ENCODE measurements at regions not wholly inside any gene's neighbourhood (a gene's known extent, or its start where the extent isn't known, plus 50 kb on each side); places are given as distances from the start of the nearest gene placed in this dataset.

DNA sequence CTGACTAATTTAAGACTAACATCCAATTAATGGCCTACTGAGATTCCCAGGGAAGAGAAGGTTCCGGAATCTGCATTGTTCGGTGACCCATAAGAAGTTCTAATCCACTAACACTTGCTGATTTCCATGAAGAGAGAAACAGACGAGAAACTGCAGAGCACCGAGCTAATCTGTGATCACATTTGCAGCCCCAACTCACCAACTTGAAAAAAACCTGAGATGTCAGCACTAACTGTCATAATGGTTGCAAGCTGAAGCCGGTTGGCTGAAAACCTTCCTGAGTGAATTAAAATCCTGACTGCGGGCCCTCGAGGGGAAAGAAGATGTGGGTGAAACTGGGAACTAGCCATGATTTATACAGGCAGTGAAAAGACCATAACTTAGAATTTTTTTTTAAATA, 204.8 kb upstream of the IGF1R start:
- no peaks in the 10 kb centered on the region for H3K36me3 ChIP-seq (ENCODE audit: insufficient read depth, low read length)
- DNase-seq (ENCODE audit: low read depth) (no peak), FAIRE-seq (no peak)
- H3K27me3 ChIP-seq (ENCODE audit: insufficient read depth, low read length) = peaks cover 2% of the 10 kb centered on the region
- H3K9ac ChIP-seq (ENCODE audit: low read length) = no peak overlapping the region
- no peak overlapping the region for H3K4me3 Mint-ChIP-seq (ENCODE audit: unreplicated experiment)
- H3K4me2 ChIP-seq (ENCODE audit: low read length) = no peak overlapping the region
- H3K9me3 ChIP-seq (ENCODE audit: insufficient read depth, low read depth, low read length) = no peaks in the 10 kb centered on the region
- TF ChIP-seq, protein P1, sequence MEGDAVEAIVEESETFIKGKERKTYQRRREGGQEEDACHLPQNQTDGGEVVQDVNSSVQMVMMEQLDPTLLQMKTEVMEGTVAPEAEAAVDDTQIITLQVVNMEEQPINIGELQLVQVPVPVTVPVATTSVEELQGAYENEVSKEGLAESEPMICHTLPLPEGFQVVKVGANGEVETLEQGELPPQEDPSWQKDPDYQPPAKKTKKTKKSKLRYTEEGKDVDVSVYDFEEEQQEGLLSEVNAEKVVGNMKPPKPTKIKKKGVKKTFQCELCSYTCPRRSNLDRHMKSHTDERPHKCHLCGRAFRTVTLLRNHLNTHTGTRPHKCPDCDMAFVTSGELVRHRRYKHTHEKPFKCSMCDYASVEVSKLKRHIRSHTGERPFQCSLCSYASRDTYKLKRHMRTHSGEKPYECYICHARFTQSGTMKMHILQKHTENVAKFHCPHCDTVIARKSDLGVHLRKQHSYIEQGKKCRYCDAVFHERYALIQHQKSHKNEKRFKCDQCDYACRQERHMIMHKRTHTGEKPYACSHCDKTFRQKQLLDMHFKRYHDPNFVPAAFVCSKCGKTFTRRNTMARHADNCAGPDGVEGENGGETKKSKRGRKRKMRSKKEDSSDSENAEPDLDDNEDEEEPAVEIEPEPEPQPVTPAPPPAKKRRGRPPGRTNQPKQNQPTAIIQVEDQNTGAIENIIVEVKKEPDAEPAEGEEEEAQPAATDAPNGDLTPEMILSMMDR (IDR thresholded peaks at IDR 0.05; ENCODE audit: insufficient read depth, low read depth, low read length) = no peak
- no peak for TF ChIP-seq EZH2 (IDR thresholded peaks at IDR 0.05; ENCODE audit: insufficient read depth, low read length)
- no peaks in the 10 kb centered on the region for H3K4me1 ChIP-seq (ENCODE audit: insufficient read depth, low read length)
- H3K9me3 Mint-ChIP-seq (ENCODE audit: unreplicated experiment) = peaks cover 4% of the 10 kb centered on the region
- H3K36me3 Mint-ChIP-seq (ENCODE audit: low read depth, unreplicated experiment) = peaks cover 3% of the 10 kb centered on the region
- H4K20me1 ChIP-seq (ENCODE audit: insufficient read depth, low read length) = no peaks in the 10 kb centered on the region
- peaks cover 11% of the 10 kb centered on the region for H3K4me1 Mint-ChIP-seq (ENCODE audit: low read depth, unreplicated experiment)
- H3K27me3 Mint-ChIP-seq (ENCODE audit: low read depth, unreplicated experiment) = peaks cover 8% of the 10 kb centered on the region
- H3K27ac ChIP-seq (ENCODE audit: low read depth, low read length) = no peak overlapping the region
- H3K27ac Mint-ChIP-seq (ENCODE audit: unreplicated experiment) = no peak overlapping the region
- H3K79me2 ChIP-seq (ENCODE audit: insufficient read depth, low read length) = no peaks in the 10 kb centered on the region
- no peak overlapping the region for H3K4me3 ChIP-seq (ENCODE audit: insufficient read depth, low read depth, low read length)
- no peak overlapping the region for H2AFZ ChIP-seq (ENCODE audit: low read depth, low read length)

DNA sequence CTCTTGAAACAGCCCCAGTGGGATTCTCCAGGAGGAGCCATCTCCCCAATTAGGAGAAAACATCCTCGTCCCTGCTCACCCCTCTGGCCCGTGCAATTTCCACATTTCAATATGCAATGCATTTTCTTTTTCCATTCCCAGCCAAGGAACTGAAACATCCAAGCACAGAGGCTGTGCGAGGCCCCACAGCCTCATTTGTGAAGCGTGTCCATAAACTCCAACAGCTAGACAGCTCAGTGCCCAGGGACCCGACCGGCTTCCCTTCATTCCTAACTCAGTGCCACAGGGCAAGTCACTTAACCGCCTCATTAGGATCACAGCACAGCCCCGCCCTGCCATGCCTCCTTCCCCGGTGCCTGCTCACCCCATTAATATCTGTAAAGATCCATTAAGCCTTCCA, 204.2 kb upstream of the IGF1R start:
- Histone ChIP-seq H3K27me3 (ENCODE audit: insufficient read depth, low read length) (peaks cover 2% of the 10 kb centered on the region), H3K9ac (ENCODE audit: low read length) (no peak overlapping the region), H3K27ac (ENCODE audit: low read depth, low read length) (no peak overlapping the region), H3K79me2 (ENCODE audit: insufficient read depth, low read length) (no peaks in the 10 kb centered on the region), H3K4me2 (ENCODE audit: low read length) (no peak overlapping the region), H2AFZ (ENCODE audit: low read depth, low read length) (no peak overlapping the region), H3K9me3 (ENCODE audit: insufficient read depth, low read depth, low read length) (peaks cover 3% of the 10 kb centered on the region), H3K4me1 (ENCODE audit: insufficient read depth, low read length) (no peaks in the 10 kb centered on the region), H3K4me3 (ENCODE audit: insufficient read depth, low read depth, low read length) (no peak overlapping the region), H4K20me1 (ENCODE audit: insufficient read depth, low read length) (no peaks in the 10 kb centered on the region), H3K36me3 (ENCODE audit: insufficient read depth, low read length) (no peaks in the 10 kb centered on the region)
- DNase-seq (ENCODE audit: low read depth) = no peak
- Mint-ChIP-seq H3K27me3 (ENCODE audit: low read depth, unreplicated experiment) (peaks cover 8% of the 10 kb centered on the region), H3K36me3 (ENCODE audit: low read depth, unreplicated experiment) (peaks cover 3% of the 10 kb centered on the region), H3K4me1 (ENCODE audit: low read depth, unreplicated experiment) (peaks cover 11% of the 10 kb centered on the region), H3K4me3 (ENCODE audit: unreplicated experiment) (no peak overlapping the region), H3K27ac (ENCODE audit: unreplicated experiment) (no peak overlapping the region), H3K9me3 (ENCODE audit: unreplicated experiment) (peaks cover 4% of the 10 kb centered on the region)
- no peak for FAIRE-seq
- TF ChIP-seq, protein P1 (IDR thresholded peaks at IDR 0.05; ENCODE audit: insufficient read depth, low read depth, low read length) = no peak
- no peak for TF ChIP-seq EZH2 (IDR thresholded peaks at IDR 0.05; ENCODE audit: insufficient read depth, low read length)

DNA sequence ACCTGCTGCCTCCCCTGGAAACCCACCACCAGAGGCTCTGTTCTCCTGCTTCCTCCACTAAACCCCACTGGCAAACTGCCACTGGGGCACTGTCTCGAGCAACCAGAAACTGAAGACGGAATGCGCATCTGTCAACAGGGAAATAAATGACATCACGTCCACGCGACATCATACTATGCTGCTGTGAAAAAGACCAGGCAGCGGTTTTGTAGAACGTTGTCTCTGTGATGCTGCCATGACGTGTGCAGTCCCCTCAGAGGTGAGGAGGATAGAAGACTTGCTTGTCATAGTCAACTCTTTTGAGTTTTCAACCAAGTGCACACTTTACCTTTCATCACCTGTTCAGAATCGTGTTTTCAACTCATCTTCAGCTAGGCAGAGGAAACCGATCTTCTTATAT, 203.0 kb upstream of the IGF1R start:
- no peak for TF ChIP-seq EZH2 (IDR thresholded peaks at IDR 0.05; ENCODE audit: insufficient read depth, low read length)
- TF ChIP-seq, protein P1 (IDR thresholded peaks at IDR 0.05; ENCODE audit: insufficient read depth, low read depth, low read length) = no peak
- Histone ChIP-seq H3K27ac (ENCODE audit: low read depth, low read length) (no peak overlapping the region), H3K9ac (ENCODE audit: low read length) (no peak overlapping the region), H3K4me1 (ENCODE audit: insufficient read depth, low read length) (no peaks in the 10 kb centered on the region), H3K4me2 (ENCODE audit: low read length) (no peak overlapping the region), H2AFZ (ENCODE audit: low read depth, low read length) (no peak overlapping the region), H3K36me3 (ENCODE audit: insufficient read depth, low read length) (no peaks in the 10 kb centered on the region), H3K79me2 (ENCODE audit: insufficient read depth, low read length) (no peaks in the 10 kb centered on the region), H3K4me3 (ENCODE audit: insufficient read depth, low read depth, low read length) (no peak overlapping the region), H3K9me3 (ENCODE audit: insufficient read depth, low read depth, low read length) (peaks cover 3% of the 10 kb centered on the region), H4K20me1 (ENCODE audit: insufficient read depth, low read length) (no peaks in the 10 kb centered on the region), H3K27me3 (ENCODE audit: insufficient read depth, low read length) (no peaks in the 10 kb centered on the region)
- no peak overlapping the region for H3K27ac Mint-ChIP-seq (ENCODE audit: unreplicated experiment)
- H3K4me1 Mint-ChIP-seq (ENCODE audit: low read depth, unreplicated experiment) = peaks cover 11% of the 10 kb centered on the region
- H3K4me3 Mint-ChIP-seq (ENCODE audit: unreplicated experiment) = no peak overlapping the region
- peaks cover 4% of the 10 kb centered on the region for H3K9me3 Mint-ChIP-seq (ENCODE audit: unreplicated experiment)
- DNase-seq (ENCODE audit: low read depth) (no peak), FAIRE-seq (no peak)
- peaks cover 3% of the 10 kb centered on the region for H3K36me3 Mint-ChIP-seq (ENCODE audit: low read depth, unreplicated experiment)
- H3K27me3 Mint-ChIP-seq (ENCODE audit: low read depth, unreplicated experiment) = peaks cover 5% of the 10 kb centered on the region
